ENCODE measurements at regions not wholly inside any gene's neighbourhood (a gene's known extent, or its start where the extent isn't known, plus 50 kb on each side); places are given as distances from the start of the nearest gene placed in this dataset.

DNA sequence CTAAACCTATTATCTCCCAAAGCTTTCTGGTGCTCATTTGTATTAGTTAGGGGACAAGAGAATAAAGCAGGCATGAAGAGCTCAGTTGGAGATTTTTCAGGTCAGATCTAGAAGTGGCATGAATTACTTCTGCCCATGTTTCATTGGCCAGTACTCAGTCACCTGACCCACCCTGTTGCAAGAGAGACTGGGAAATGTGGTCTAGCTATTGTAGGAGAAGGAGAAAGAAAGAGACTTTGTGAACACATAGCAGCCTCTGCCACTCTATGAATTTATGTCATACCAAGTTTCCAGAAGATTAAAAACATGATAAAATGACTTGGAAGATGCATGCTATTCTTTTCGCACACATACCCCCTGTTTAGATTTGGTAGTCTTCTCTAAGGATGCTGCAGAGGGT is 302.3 kb upstream of the RUNX1 start:
- intact Hi-C loops (cut with micrococcal nuclease), result loop anchor here (1.0 kb wide), 1 partner anchor 9 kb away; no protein-coding TSS in a partner anchor

DNA sequence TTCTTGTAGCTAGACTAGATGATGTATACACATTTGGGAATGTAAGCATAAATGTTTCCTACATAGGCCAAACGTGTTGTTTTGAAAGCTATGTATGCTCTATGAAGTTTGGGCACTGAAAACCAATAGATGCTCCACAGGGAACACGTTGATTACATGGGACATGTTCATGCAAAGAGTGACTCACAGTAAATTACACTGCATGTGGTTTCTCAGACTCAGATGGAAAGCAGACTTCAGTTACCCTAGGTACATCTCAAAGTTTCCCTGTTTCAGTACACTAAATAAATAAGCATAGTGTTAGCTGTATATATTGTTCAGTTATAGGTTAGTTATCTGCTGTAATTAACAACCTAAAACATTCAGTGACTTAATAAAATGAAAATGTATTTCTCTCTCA is 301.9 kb upstream of the RUNX1 start:
- intact Hi-C loops (cut with micrococcal nuclease), result loop anchor here (1.0 kb wide), 1 partner anchor 9 kb away; no protein-coding TSS in a partner anchor

DNA sequence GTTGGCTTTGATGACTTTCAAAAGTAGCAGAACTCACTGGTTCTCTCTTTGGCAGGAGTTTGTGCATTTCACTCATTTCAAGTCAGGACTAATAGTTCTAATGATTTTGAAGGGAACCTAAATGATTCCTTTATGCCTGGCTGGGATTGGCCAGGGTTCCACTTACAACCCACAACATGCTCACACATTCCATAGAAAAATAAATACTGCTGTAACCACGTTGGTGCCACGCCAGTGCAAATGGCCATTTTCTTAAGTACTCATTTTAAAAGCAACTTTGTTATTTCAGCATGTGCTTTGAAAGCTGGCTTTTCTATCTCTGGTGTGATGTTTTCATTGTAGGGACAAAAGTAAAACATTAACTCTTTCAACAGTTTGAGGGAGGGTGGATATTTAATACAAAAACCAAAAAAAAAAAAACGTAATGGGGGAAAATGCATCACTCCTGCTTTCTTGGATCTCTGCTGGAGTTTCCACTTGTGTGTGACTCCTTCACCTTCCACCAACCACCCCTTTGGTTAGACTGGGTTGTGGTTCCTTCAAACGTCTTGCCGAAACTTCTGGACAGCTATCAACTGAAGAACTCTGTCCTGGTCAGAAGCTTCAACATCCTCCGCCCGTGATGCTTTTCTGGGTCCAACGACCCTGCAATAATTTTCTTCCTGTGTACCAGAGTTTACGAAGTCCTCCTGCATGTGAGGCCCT is 300.4 kb upstream of the RUNX1 start:
- intact Hi-C loops (cut with micrococcal nuclease), result no loop called here

DNA sequence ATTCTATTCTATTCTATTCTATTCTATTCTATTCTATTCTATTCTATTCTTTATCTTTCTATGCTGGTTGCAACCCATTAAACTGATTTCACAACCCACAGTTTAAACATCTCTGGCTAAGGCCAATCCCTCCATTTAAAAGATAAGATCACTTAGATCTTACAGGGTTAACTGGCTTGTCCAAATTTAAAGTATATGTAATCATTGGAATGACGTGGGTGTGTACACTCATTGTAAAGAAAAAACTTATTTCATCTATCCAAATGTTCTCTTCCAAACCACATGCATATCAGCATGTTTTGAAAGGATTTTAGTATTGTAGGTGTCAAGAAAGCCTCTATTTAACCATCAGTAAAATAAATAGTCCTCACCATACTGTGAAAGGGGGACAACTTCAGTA is 299.6 kb upstream of the RUNX1 start:
- intact Hi-C loops (cut with micrococcal nuclease), result no loop called here

DNA sequence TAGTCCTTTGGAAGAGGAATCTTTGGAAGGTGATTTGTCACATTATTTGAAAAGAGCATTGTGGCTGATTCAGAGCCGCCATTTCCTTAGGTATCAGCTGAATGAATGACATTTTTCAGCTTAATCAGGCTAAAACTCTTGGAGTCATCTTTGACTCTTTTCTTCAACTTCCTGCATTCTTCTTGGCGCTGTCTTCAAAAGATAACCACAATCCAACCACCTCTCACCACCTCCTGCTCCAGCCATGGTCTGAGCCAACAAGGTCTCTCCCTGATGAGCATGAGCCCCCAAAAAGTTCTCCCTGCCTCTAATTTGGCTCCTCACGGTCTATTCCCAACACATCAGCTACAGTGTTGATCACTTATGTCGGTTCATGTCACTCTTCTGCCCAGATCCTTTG is 297.6 kb upstream of the RUNX1 start:
- intact Hi-C loops (cut with micrococcal nuclease), result no loop called here

DNA sequence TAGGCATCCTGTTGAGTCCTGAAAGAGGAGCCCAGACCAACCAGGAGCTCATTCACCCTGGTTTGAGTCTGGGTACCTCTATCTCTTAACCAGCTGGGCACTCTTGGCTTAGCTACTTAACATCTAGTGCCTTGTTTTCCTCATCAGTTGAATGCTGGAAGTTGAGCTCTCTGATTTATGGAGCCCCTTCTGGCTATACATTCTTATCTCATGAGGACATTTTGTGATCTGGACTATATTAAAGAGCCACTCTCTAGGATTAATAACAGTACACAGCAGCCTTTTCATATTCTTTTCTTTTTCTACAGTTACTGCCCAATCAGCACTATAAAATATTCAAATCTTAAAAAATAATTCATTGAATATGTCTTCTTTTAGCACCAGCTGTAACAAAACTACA is 296.9 kb upstream of the RUNX1 start:
- intact Hi-C loops (cut with micrococcal nuclease), result no loop called here

DNA sequence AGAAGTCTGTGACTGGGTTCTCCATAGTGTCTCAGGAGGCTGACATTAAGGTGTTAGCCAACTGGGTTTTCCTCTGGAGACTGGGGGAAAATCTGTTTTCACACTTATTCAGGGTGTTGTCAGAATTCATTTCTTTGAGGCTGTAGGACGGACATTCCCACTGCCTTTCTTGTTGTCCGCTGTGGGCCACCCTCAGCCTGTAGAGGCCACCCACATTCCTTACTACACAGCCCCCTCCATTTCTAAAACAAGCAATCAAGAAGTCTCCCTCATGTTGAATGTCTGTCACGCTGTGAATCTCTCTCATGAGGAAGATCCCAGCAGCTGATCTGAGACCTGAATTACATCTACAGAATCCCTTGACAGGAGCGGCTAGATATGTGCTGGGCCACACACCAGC is 295.5 kb upstream of the RUNX1 start:
- intact Hi-C loops (cut with micrococcal nuclease), result loop anchor here (5.0 kb wide), 3 partner anchors 122 to 457 kb away; partner anchors contain the start of gene RUNX1

DNA sequence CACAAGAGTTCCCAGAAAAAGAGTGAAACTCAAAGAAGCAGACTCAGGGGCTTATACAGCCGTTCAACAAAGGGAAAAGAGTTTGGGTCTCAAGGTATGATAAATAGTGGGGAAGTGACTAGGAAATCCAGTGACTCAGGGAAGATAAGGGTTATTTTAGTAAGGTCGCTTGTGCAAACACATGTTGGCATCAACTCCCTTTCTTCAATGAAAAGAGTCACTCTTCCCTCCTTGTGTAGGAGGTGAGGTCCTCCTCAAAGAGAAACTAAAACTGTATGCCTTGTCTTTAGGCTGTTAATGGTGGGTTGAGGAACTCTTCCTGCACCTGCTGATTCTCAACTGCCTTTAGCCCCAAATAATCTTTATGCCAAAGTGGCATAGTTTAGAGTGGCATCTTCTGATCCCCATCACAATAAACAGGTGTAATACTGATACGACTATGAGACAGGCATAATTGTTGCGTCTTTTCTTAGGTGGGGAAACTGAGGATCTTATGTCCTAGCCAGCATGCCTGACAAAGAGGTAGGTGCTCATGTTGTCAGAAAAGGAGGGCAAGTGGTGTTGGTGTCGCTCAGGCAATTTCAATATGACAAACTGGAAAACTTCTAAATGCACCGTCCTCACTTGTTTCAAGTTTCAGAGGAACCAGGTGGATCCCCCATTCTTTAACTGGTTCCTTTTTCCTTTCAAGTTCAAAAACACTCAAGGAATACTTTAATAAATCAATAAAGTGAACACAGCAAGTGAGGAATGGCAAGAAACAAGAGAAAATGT is 294.1 kb upstream of the RUNX1 start:
- intact Hi-C loops (cut with micrococcal nuclease), result loop anchor here (5.0 kb wide), 3 partner anchors 121 to 456 kb away; partner anchors contain the start of gene RUNX1

- intact Hi-C loops (cut with micrococcal nuclease), result loop anchor here (1.0 to 5.0 kb wide), 4 partner anchors 9 to 455 kb away; partner anchors contain the start of gene RUNX1
Observed at GRCh38 chr21:35342440-35342839, 293.3 kb upstream of the RUNX1 start.

DNA sequence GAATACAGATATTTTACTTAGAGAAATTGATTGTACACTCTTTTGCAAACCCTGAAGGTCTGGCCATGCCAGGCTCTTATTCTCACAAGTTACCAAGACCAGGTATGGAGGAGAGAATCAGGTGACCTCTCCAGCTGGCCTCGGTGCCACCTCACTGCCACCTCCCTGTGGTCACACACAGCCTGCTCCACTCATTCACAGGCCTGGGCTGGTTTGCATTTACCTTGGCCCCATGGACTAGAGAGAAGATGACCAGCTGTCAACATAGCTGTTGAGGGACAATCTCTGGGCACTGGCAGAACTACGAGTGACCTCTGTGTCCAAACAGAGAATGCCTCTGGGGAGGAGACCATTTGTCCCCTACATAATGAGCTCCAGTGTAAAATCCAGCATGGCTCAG is 291.2 kb upstream of the RUNX1 start:
- intact Hi-C loops (cut with micrococcal nuclease), result loop anchor here (5.0 kb wide), 3 partner anchors 118 to 453 kb away; partner anchors contain the start of gene RUNX1

GRCh38 chr21:35338881-35339632 is 290.0 kb upstream of the RUNX1 start:
- intact Hi-C loops (cut with micrococcal nuclease), result no loop called here

DNA sequence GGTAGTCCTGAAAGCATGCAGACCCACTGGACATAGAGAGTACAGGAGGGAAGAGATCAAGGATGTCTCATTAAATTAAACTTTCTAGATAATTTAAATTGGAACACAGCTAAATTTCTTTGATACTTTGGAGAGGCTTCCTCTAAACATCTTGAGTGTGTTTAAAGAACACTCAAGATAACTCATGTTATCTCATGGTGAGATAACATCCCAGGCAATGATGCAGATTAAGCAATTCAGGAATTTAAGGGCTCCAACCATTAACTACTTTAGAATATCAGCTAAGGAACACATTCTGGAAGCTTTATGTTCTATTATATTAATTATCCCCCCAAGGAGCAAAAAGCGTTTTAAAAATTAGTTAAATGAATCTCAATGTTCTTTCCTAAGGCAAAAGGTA is 289.2 kb upstream of the RUNX1 start:
- intact Hi-C loops (cut with micrococcal nuclease), result no loop called here

GRCh38 chr21:35337573-35337972 is 288.5 kb upstream of the RUNX1 start:
- intact Hi-C loops (cut with micrococcal nuclease), result no loop called here

DNA sequence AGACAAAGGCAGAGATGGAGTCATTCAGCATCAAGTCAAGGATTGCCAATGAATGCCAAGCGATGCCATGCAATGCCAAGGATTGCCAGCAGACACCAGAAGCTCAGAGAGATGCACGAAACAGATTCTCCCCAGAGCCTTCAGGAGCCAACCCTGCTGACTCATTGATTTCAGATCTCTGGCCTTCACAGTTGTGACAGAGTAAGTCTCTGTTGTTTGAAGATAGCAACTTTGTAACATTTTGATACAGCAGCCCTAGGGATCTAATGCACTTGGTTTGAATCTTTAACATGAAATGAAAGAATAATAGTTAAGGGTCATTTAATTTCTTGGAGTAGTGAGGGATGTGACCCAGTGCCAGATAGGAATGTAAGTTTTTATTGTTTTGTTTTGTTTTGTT is 287.4 kb upstream of the RUNX1 start:
- intact Hi-C loops (cut with micrococcal nuclease), result no loop called here

GRCh38 chr21:35335951-35336446 is 286.9 kb upstream of the RUNX1 start:
- intact Hi-C loops (cut with micrococcal nuclease), result no loop called here

DNA sequence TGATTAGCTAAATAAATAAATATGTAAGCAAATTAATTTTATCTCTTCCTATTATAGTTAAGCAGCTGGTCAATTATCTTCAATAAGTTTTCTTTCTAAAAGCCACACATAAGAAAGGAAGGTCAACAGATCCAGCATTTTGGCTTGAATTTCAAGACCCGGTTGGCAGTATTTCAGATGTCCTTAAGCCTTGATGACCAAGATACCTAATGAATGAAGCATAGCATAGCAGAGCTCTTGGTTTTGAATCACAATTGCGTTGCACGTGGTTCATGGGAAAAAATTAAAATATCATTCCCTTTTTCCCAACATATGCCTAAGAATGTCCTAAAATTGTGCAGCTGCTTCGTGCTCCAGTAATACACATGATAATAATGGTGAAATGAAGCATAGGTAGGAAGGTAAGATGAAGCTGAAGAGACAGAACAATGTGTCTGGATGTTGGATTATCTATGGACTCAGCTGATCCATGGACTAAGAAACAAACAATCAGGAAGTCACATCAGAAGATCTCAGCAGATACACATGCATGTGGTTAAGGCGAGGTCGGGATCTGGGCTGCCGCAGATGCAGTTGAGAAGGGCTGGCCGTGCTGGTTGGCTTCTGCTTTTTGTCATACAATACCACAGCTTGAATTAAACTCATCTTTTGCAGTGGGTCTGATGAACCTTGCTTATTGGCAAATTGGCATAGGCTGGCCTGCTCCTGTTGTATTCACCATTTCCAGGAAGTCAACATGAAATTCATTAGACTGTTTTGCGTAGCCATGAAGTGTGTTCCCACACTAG is 284.9 kb upstream of the RUNX1 start:
- intact Hi-C loops (cut with micrococcal nuclease), result no loop called here

DNA sequence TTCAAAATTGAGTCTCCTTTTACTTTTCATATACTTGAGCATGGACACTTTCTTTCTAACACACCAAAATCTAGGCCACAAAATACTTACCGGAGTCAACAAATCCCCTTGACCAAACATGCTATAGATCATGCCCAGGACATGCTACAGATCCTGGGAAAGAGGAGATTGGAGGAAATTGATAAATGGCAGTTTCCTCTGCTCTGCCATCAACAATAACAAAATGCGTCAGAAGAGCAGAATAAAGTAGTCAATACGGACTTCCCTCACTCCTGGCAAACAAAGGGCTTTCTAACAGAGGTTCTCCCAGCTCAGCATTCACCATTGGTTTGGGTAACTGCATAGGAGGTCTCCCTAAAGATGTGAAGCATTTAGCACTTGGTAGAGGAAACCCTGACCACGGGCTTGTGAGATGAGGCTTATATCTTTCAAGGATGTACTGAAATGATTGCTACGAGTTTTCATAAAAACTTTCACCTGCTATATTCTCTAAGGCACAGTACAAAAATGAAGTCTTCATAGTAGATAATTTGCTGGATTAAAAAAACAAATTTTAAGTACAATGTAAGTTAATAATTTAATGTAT is 283.8 kb upstream of the RUNX1 start:
- intact Hi-C loops (cut with micrococcal nuclease), result no loop called here

DNA sequence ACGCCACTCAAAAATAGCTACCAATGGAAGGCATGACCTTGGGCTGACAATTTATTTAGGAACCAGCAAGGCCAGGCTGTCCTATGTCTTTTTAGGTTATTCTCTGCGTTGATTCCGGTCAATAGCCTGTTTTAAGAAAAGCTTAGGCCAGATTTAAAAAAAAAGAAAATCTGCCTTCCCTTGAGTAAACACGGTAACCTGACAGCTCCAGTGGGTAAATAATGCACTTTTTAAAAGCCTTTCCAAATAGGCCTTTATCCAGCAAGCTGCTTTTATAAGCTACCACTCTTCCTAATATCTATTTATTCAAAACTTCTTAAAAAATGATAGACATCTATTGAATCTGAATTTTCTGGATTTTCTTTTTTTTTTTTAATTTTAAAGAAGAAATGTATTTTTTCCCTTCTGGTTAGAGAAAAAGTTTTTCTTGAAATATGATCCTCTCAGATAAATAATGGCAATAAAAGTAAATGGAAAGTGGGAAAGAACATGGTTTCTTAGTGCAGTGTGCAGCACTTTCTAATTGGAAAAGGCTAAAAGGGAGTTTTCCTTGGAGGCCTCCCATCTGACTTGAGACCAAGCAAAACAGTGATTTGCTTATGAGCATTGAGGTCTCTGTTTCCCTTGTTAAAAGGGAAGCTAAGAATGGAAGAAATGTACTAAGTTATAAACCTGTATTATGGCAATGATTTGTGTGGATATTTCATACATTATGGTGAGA is 281.0 kb upstream of the RUNX1 start:
- intact Hi-C loops (cut with micrococcal nuclease), result no loop called here

GRCh38 chr21:35328856-35329455 is 279.9 kb upstream of the RUNX1 start:
- intact Hi-C loops (cut with micrococcal nuclease), result no loop called here
